ENCODE measurements at regions not wholly inside any gene's neighbourhood (a gene's known extent, or its start where the extent isn't known, plus 50 kb on each side); places are given as distances from the start of the nearest gene placed in this dataset.

GRCh38 chr6:48194596-48195295, 83.7 kb upstream of the PTCHD4 start:
- H3K4me3 Mint-ChIP-seq: no peak overlapping the region
- H3K27me3 Mint-ChIP-seq (ENCODE audit: insufficient read depth): no peaks in the 10 kb centered on the region
- intact Hi-C loops (cut with micrococcal nuclease): no loop called here
- no peaks in the 10 kb centered on the region for H3K36me3 Mint-ChIP-seq (ENCODE audit: low read depth)
- no peak for DNase-seq (ENCODE audit: low spot score)
- H3K4me1 Mint-ChIP-seq (ENCODE audit: low read depth): no peaks in the 10 kb centered on the region
- H3K9me3 Mint-ChIP-seq: no peaks in the 10 kb centered on the region
- no peak overlapping the region for H3K27ac Mint-ChIP-seq

- Mint-ChIP-seq H3K27me3 (ENCODE audit: insufficient read depth) (no peaks in the 10 kb centered on the region), H3K36me3 (ENCODE audit: low read depth) (no peaks in the 10 kb centered on the region), H3K27ac (no peak overlapping the region), H3K9me3 (no peaks in the 10 kb centered on the region), H3K4me1 (ENCODE audit: low read depth) (no peaks in the 10 kb centered on the region), H3K4me3 (no peak overlapping the region)
- intact Hi-C loops (cut with micrococcal nuclease): no loop called here
- DNase-seq (ENCODE audit: low spot score): no peak
Observed at GRCh38 chr6:48188158-48188557, 77.2 kb upstream of the PTCHD4 start.

GRCh38 chr6:48186746-48187145, 75.7 kb upstream of the PTCHD4 start:
- H3K27me3 Mint-ChIP-seq (ENCODE audit: insufficient read depth): no peaks in the 10 kb centered on the region
- H3K27ac Mint-ChIP-seq: no peak overlapping the region
- no peaks in the 10 kb centered on the region for H3K4me1 Mint-ChIP-seq (ENCODE audit: low read depth)
- no peak for DNase-seq (ENCODE audit: low spot score)
- intact Hi-C loops (cut with micrococcal nuclease): no loop called here
- no peaks in the 10 kb centered on the region for H3K36me3 Mint-ChIP-seq (ENCODE audit: low read depth)
- H3K9me3 Mint-ChIP-seq: no peaks in the 10 kb centered on the region
- no peak overlapping the region for H3K4me3 Mint-ChIP-seq

GRCh38 chr6:48184648-48185047, 73.7 kb upstream of the PTCHD4 start:
- Mint-ChIP-seq H3K4me1 (ENCODE audit: low read depth) (no peaks in the 10 kb centered on the region), H3K9me3 (no peaks in the 10 kb centered on the region), H3K27ac (no peak overlapping the region), H3K36me3 (ENCODE audit: low read depth) (no peaks in the 10 kb centered on the region), H3K27me3 (ENCODE audit: insufficient read depth) (no peaks in the 10 kb centered on the region), H3K4me3 (no peak overlapping the region)
- no peak for DNase-seq (ENCODE audit: low spot score)
- intact Hi-C loops (cut with micrococcal nuclease): no loop called here

- no peak for DNase-seq (ENCODE audit: low spot score)
- H3K4me1 Mint-ChIP-seq (ENCODE audit: low read depth): no peaks in the 10 kb centered on the region
- H3K27me3 Mint-ChIP-seq (ENCODE audit: insufficient read depth): no peaks in the 10 kb centered on the region
- intact Hi-C loops (cut with micrococcal nuclease): no loop called here
- H3K27ac Mint-ChIP-seq: no peak overlapping the region
- H3K36me3 Mint-ChIP-seq (ENCODE audit: low read depth): no peaks in the 10 kb centered on the region
- no peak overlapping the region for H3K4me3 Mint-ChIP-seq
- H3K9me3 Mint-ChIP-seq: no peaks in the 10 kb centered on the region
Observed at GRCh38 chr6:48183811-48184605, 73.0 kb upstream of the PTCHD4 start.

GRCh38 chr6:48183178-48183577, 72.2 kb upstream of the PTCHD4 start:
- H3K27ac Mint-ChIP-seq: no peak overlapping the region
- DNase-seq (ENCODE audit: low spot score): no peak
- H3K27me3 Mint-ChIP-seq (ENCODE audit: insufficient read depth): no peaks in the 10 kb centered on the region
- no peaks in the 10 kb centered on the region for H3K36me3 Mint-ChIP-seq (ENCODE audit: low read depth)
- H3K9me3 Mint-ChIP-seq: no peaks in the 10 kb centered on the region
- no peaks in the 10 kb centered on the region for H3K4me1 Mint-ChIP-seq (ENCODE audit: low read depth)
- intact Hi-C loops (cut with micrococcal nuclease): no loop called here
- H3K4me3 Mint-ChIP-seq: no peak overlapping the region

GRCh38 chr6:48178700-48179099, 67.7 kb upstream of the PTCHD4 start:
- no peaks in the 10 kb centered on the region for H3K4me1 Mint-ChIP-seq (ENCODE audit: low read depth)
- no peaks in the 10 kb centered on the region for H3K36me3 Mint-ChIP-seq (ENCODE audit: low read depth)
- intact Hi-C loops (cut with micrococcal nuclease): no loop called here
- no peak overlapping the region for H3K4me3 Mint-ChIP-seq
- H3K27me3 Mint-ChIP-seq (ENCODE audit: insufficient read depth): no peaks in the 10 kb centered on the region
- DNase-seq (ENCODE audit: low spot score): no peak
- H3K27ac Mint-ChIP-seq: no peak overlapping the region
- no peaks in the 10 kb centered on the region for H3K9me3 Mint-ChIP-seq

GRCh38 chr6:48177786-48178185, 66.8 kb upstream of the PTCHD4 start:
- DNase-seq (ENCODE audit: low spot score): no peak
- Mint-ChIP-seq H3K27ac (no peak overlapping the region), H3K36me3 (ENCODE audit: low read depth) (no peaks in the 10 kb centered on the region), H3K4me3 (no peak overlapping the region), H3K4me1 (ENCODE audit: low read depth) (no peaks in the 10 kb centered on the region), H3K9me3 (no peaks in the 10 kb centered on the region), H3K27me3 (ENCODE audit: insufficient read depth) (no peaks in the 10 kb centered on the region)
- intact Hi-C loops (cut with micrococcal nuclease): no loop called here

GRCh38 chr6:48176645-48177308, 65.8 kb upstream of the PTCHD4 start:
- Mint-ChIP-seq H3K4me3 (no peak overlapping the region), H3K36me3 (ENCODE audit: low read depth) (no peaks in the 10 kb centered on the region), H3K4me1 (ENCODE audit: low read depth) (no peaks in the 10 kb centered on the region), H3K27me3 (ENCODE audit: insufficient read depth) (no peaks in the 10 kb centered on the region), H3K9me3 (no peaks in the 10 kb centered on the region), H3K27ac (no peak overlapping the region)
- intact Hi-C loops (cut with micrococcal nuclease): no loop called here
- no peak for DNase-seq (ENCODE audit: low spot score)

GRCh38 chr6:48169635-48170034, 58.6 kb upstream of the PTCHD4 start:
- no peaks in the 10 kb centered on the region for H3K36me3 Mint-ChIP-seq (ENCODE audit: low read depth)
- H3K27ac Mint-ChIP-seq: no peak overlapping the region
- H3K4me3 Mint-ChIP-seq: no peak overlapping the region
- intact Hi-C loops (cut with micrococcal nuclease): no loop called here
- no peak for DNase-seq (ENCODE audit: low spot score)
- no peaks in the 10 kb centered on the region for H3K27me3 Mint-ChIP-seq (ENCODE audit: insufficient read depth)
- no peaks in the 10 kb centered on the region for H3K4me1 Mint-ChIP-seq (ENCODE audit: low read depth)
- no peaks in the 10 kb centered on the region for H3K9me3 Mint-ChIP-seq

Data from activated T-helper 1 cell treated with anti-CD3 and anti-CD28 coated beads, Interleukin-12 subunit alpha, Interleukin-12 subunit beta, Interleukin-2, Interleukin-4 antibody, amounts not matched to agents 30 ng/mL and 10 ng/mL and 1 ng/mL, durations not matched to agents 14 hours and 24 hours and 36 hours (primary cell).